GM23248 (cell line): ENCODE measurements at regions not wholly inside any gene's neighbourhood (a gene's known extent, or its start where the extent isn't known, plus 50 kb on each side); places are given as distances from the start of the nearest gene placed in this dataset.

ENCODE experiments used
- EZH2 ChIP-seq: fragments of 200-600 bp; sonication (generic); IDR thresholded peaks from 2 replicates; pipeline ENCODE4 v1.6.1; 2018; ENCODE audit warnings: antibody characterized with exemption, mild to moderate bottlenecking; ENCODE audit not compliant: insufficient read depth, poor library complexity, severe bottlenecking
- EZH2phosphoT487 ChIP-seq: fragments of 200-600 bp; sonication (generic); IDR thresholded peaks from 2 replicates; pipeline ENCODE4 v1.6.1; 2018; ENCODE audit warnings: antibody characterized with exemption, moderate library complexity, mild to moderate bottlenecking, low read depth; ENCODE audit not compliant: insufficient read depth

DNA sequence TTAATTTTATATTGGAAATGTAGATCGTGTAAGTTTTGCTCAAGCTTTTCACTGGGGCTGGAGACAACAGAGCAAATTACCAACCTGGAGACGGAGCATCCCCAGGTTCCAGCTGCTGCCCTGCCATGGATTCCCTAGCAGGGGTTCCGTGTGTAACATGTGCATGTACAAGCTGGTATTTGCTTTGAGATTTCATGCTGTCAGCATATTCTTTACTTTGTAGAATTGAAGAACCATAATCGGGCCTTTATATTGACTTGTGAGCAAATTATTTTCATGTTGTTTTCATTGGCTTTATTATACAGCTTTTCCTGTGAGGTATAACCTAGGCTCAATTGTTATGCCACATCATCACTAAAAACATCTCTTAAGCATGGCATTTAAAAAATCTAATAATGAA, 369.2 kb upstream of the COBL start:
- TF ChIP-seq EZH2phosphoT487 (no peak), EZH2 (no peak)
